ENCODE measurements at regions not wholly inside any gene's neighbourhood (a gene's known extent, or its start where the extent isn't known, plus 50 kb on each side); places are given as distances from the start of the nearest gene placed in this dataset.
A peak's percentile ranks its signal among the peaks of the same experiment; 100 is the strongest.

- H3K9me3 ChIP-seq, result no peaks in the 10 kb centered on the region
- intact Hi-C loops (cut with DNase I), result no loop called here
- FAIRE-seq (no peak), ATAC-seq (no peak), DNase-seq (peak in 1 of 6 donors; percentile 34)
- no peak overlapping the region for H3K4me3 ChIP-seq
- peaks cover 0 to 3% (median 0%) of the 10 kb centered on the region in 4 donors for H3K27me3 ChIP-seq
- no peaks in the 10 kb centered on the region for H3K36me3 ChIP-seq
- no peaks in the 10 kb centered on the region for H3K4me1 ChIP-seq
- no peak overlapping the region for H3K27ac ChIP-seq
- no peak for TF ChIP-seq CTCF (IDR thresholded peaks at IDR 0.05)
- 17 to 26% methylated on average over 35 of the region's 35 CpGs for WGBS, 2 donors
Observed at GRCh38 chr17:77571155-77571981, 387.1 kb upstream of the TNRC6C start.

GRCh38 chr17:77572065-77572601 is 386.4 kb upstream of the TNRC6C start:
- Histone ChIP-seq H3K4me3 (no peak overlapping the region), H3K27ac (no peak overlapping the region), H3K36me3 (no peaks in the 10 kb centered on the region), H3K9me3 (no peaks in the 10 kb centered on the region), H3K4me1 (no peaks in the 10 kb centered on the region), H3K27me3 (peaks cover 0 to 3% (median 0%) of the 10 kb centered on the region in 4 donors)
- no peak for TF ChIP-seq CTCF (IDR thresholded peaks at IDR 0.05)
- intact Hi-C loops (cut with DNase I), result no loop called here
- ATAC-seq, result no peak
- no peak for FAIRE-seq
- 12 to 18% methylated on average over 15 of the region's 15 CpGs for WGBS, 2 donors
- DNase-seq, result peak in 1 of 6 donors; percentile 49

GRCh38 chr17:77572851-77573250 is 385.7 kb upstream of the TNRC6C start:
- Histone ChIP-seq H3K4me1 (no peaks in the 10 kb centered on the region), H3K27me3 (peaks cover 0 to 3% (median 0%) of the 10 kb centered on the region in 4 donors), H3K9me3 (no peaks in the 10 kb centered on the region), H3K27ac (no peak overlapping the region), H3K36me3 (no peaks in the 10 kb centered on the region), H3K4me3 (no peak overlapping the region)
- WGBS, 2 donors, result 42 to 61% methylated on average over 5 of the region's 5 CpGs
- intact Hi-C loops (cut with DNase I), result no loop called here
- TF ChIP-seq CTCF (IDR thresholded peaks at IDR 0.05), result no peak
- FAIRE-seq (no peak), DNase-seq (peak in 1 of 6 donors; percentile 37), ATAC-seq (no peak)

GRCh38 chr17:77577491-77577890 is 381.0 kb upstream of the TNRC6C start:
- peak in 1 of 6 donors; percentile 17 for DNase-seq
- FAIRE-seq, result no peak
- no peak overlapping the region for H3K27ac ChIP-seq

More at GRCh38 chr17:77577491-77577890, 381.0 kb upstream of the TNRC6C start:
- intact Hi-C loops (cut with DNase I), result no loop called here
- no peak overlapping the region for H3K4me3 ChIP-seq
- no peak for TF ChIP-seq CTCF (IDR thresholded peaks at IDR 0.05)
- no peaks in the 10 kb centered on the region for H3K9me3 ChIP-seq
- H3K36me3 ChIP-seq, result no peaks in the 10 kb centered on the region
- H3K27me3 ChIP-seq, result no peaks in the 10 kb centered on the region
- WGBS, 2 donors, result 68 to 78% methylated on average over 7 of the region's 7 CpGs
- ATAC-seq, result no peak
- no peaks in the 10 kb centered on the region for H3K4me1 ChIP-seq

Data from pancreas (tissue), 10 donors.